GM19193 (cell line): ENCODE measurements at regions not wholly inside any gene's neighbourhood (a gene's known extent, or its start where the extent isn't known, plus 50 kb on each side); places are given as distances from the start of the nearest gene placed in this dataset.
A peak's percentile ranks its signal among the peaks of the same experiment; 100 is the strongest.

Experiments
- POLR2A ChIP-seq: IDR thresholded peaks from 4 replicates; pipeline ENCODE4 v1.6.1; 2011; ENCODE audit not compliant: insufficient read depth, insufficient read length; ENCODE audit errors: extremely low read depth

DNA sequence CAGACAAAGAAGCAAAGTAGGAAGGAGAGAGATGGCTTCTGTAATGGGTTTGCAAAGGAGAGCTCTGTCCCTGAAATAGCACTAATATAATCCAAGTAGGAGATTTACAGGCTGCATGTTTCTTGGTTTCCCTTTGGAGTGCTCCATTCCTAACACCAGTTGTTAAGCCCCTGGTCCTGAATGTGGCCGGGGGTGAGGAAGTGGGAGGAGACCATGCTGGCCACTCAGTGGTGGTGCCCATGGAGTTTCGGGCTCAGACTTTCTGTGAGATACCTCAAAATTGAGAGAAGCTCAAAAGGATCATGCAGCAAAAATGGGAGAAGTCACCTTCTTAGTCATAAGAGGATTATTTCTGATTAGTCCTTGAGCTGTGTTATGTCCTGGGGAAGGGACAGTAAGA, 88.5 kb downstream of the DAD1 start:
- TF ChIP-seq POLR2A, result no peak

DNA sequence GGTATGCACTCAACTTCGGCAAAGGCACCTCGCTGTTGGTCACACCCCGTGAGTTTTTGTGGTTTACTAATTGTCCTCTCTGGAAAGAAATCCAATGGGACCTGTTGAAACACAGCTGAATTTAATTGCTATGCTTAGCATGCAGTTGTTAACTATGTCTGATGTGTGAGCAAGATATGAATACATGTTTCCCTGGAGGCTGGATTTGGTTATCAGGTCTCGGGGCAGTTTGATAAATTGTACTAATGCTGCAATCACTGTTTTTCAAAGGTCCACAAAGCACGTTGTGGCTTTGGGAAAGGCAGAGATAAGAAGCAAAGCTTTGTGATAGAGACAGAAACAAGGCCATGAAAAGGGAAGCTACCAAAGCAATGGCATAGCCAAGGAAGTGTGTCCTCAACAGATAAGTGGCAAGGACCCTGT, 91.3 kb downstream of the DAD1 start:
- no peak for TF ChIP-seq POLR2A

DNA sequence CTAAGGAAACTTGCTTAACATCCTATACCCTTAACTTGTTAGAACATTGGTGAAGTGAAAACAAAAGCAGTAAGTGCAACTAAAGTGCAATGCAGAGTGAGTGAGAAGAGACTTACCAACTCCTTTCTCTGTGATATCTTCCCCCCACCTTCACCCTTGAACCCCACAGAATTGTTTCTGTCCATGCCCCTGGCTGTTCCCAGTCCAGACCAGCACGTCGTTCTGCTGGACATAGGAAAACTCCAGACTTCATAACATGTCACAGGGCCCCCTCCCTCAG, 91.9 kb downstream of the DAD1 start:
- TF ChIP-seq POLR2A, result no peak

DNA sequence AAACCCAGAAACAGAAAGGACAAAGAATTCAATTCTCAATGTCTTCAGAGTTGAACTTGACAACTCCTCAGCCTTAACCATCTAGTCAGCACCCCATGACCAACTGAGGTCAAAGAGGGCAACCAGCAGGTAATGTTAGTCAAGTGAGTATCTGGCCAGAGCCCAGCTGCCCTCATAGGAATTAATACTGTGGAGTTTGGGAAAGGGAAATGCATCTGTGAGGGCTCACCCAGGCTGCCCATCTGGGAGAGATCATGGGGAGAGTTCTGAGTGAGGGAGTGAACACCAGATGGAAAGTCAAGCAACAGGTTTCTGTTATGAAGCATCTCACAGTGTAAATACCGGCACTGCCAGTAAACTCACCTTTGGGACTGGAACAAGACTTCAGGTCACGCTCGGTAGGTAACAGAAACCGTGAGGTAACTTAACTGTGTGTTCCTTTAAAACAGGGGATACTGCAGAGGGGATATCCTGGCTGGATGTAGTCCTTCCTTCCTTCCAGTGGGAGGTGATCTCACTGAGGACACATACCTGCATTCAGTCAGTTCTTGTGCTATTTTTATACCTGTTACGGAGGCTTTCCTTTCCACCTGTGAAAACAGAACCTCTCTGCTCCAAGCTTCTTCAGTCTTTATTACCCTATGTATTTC, 94.4 kb downstream of the DAD1 start:
- no peak for TF ChIP-seq POLR2A

DNA sequence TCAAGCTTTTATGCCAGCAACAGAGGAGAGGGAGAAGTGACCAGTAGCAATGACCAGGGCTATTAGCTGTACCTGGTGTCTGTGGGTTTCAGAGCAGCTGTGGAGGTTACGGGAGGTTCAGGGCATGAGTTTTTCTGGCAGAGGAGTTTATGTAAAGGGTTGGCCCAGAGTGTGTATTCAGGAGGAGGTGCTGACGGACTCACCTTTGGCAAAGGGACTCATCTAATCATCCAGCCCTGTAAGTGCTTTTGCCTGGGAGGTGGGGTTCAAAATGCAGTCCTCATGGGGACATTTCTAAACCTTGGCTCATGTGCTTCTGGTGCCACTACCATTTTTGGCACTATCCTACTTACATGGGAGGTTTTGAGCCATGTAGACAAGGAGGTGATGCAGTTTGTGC, 95.3 kb downstream of the DAD1 start:
- TF ChIP-seq POLR2A, result no peak

DNA sequence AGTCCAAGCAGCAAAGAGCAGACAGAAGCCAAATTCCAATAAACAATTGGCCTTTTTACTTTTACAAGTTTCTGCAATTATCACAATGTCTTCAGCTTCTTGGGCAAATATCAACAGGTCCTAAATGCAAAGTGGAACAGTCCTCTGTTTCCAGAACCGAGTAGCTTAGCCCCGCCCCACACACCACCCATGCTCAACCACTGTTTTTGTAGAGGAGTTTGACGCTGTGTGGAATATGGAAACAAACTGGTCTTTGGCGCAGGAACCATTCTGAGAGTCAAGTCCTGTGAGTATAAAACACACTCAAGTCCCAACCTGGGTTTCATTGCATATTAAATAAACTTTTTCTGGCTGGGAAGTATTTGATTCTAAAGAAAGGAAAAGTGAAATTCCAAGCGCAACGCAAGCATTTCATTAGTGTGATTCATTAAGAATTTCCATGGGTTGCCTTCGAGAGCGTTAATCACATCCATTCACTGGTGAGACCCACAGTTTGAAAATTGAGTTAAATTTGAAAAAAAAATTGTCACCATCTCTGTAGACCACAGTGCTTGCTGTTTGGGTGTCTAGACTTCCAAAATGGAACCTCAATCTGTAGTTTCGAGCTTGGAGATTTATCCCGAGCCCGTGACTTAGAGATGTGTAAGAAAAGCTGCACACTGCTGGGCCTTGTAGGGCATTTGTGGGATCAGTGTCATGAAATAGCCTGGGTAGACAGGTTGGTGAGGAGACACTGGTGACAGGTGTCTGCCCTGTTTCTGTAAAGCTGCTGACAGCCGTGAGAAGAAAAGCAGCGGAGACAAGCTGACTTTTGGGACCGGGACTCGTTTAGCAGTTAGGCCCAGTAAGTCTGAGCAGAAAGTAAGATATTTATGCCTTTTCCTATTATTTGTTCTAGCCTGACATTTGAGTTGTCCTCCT, 96.1 kb downstream of the DAD1 start:
- no peak for TF ChIP-seq POLR2A

DNA sequence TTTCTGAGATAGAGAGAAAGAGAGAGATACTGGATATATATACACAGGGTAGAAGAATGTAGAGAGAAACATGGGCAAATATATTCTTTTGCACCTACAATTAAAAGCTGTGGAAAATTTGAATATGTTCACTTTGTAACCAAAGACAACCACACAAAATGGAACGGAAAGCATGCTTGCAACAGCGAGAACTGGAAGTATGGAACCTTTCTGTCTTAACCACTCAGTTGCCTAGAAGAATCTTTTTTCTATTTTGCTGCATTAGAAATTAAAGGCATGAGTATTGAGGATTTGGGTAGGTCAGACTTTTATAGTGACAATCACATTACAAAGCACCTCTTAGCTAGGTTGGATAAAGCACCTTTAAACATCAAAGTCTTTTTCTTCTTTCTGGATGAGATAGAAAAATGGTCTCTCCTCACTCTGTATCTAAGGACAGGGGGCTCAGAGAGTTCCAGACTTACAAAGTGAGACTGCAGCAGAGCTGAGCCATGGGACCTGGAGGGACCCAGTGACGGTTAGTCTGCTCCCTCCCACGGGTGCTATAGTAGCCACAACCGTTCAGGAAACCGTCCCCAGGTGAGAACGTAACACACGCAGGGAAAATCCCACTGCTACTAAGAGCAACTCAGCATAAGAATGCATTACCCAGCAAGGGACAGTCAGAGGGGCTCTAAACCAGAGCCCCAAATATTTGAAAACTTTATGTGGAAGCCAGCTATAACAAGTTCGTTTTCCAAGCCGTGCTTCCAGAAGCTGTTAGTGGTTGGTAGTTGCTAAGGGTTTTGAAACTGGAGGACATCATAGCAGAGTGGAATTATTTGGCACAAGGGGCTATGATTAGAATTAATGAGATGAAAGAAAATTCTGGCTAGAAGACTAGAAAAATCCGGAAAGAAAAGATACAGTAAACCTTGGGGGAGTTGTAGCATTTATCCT, 97.1 kb downstream of the DAD1 start:
- peak; percentile 58 for TF ChIP-seq POLR2A

DNA sequence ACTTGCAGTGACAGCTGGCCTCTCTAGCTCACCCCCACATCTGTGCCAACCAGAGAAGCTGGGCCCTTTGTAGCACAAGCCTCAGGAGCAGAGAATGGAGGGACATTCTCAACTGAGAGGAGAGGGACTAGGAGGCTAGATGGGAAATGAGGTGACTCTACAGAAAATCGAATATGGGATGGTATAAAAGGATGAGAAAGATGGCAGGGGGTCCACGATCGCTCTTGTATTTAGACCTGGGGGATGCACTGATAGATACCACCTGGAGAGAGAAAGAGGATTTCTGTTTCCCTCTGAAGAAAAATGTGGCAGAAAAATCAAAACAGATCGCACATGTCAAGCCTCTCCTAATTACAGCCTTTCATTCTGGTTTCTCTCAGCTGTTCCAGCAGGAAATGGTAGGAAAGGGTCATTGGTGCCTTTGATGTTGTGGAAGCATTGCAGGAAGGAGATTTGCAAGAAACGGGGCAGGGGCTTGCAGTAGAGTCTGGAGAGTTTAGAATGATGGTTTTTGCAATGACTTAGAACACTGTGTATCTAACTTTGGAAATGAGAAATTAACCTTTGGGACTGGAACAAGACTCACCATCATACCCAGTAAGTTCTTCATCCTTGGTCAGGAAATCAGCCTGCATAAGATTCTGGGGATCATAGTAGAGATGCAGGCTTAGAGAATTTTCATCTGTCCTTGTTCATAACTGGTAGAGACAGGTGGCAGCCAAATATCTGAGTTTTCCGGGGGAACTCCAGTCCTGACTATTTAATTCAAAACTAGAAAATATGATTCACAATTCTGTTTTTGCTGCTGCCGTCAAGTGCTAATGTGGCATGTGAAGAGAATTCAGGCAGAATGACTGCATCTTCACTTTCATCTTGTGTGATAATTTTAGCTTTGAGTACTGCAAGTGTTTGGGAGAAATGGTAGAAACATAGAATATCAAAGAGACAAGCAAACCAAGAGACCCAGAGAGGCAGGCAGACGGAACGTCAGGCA, 98.8 kb downstream of the DAD1 start:
- TF ChIP-seq POLR2A, result peak; percentile 44

DNA sequence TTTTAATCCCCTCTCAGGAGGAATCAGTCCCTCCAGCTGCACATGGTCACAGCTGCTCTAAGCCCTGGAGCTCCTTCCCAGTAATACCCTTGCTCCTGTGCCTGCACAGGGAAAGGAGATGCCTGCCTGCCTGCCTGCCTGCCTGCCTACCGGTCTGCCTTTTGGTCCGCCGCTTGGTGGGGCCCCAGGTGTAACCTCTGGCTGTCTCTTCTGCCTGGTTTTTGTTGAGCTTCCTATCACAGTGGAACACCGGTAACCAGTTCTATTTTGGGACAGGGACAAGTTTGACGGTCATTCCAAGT, 99.8 kb downstream of the DAD1 start:
- peak; percentile 42 for TF ChIP-seq POLR2A

DNA sequence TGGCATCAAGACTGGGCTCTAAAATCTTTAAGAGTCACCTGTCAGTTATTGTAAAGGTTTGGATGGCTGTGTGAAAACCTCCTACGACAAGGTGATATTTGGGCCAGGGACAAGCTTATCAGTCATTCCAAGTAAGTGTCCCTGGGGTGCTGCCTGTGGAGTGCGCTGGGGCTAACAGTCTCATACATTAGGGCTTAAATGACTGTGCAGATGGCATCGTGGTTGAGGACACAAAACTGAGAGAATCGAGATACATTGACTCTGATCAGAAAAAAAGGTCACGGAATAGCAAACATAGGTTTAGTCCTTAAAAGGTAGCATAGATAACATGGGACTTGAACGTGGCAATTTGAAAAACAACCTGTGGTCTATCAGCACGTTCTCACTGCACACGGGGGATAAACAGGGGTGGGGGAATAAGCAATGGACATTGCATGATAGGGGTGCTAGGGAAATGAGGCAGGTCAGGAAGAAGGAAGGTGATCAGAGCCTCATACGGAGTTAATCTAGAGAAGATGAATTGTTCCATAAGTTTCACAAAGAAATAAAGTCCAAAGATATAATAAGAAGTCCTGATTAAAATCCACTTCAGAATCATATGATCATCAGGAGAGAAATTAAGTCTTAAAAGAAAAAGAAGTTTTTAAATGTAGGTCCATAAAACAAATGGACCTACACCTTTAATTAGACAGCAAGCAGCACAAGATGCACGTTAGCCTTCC, 100.3 kb downstream of the DAD1 start:
- TF ChIP-seq POLR2A, result no peak

DNA sequence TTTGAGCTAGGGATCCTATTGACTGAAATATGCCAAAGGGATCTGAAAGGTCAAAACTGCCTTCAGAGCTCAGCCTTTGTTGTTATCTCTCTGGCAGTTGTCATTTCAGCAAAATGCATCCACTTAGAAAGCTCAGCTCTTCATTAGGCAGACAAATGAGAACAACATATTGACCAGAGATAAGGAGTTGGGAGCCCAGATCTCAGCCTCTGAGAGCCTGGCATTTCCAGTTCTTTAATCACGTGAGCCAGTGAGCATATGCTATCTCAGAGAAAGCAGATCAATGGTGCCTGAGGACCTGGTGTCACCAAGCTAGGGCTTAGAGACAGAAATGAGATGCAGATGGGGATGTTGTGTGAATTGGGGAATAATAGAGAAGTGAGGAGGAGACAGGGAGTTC, 101.1 kb downstream of the DAD1 start:
- TF ChIP-seq POLR2A, result no peak

DNA sequence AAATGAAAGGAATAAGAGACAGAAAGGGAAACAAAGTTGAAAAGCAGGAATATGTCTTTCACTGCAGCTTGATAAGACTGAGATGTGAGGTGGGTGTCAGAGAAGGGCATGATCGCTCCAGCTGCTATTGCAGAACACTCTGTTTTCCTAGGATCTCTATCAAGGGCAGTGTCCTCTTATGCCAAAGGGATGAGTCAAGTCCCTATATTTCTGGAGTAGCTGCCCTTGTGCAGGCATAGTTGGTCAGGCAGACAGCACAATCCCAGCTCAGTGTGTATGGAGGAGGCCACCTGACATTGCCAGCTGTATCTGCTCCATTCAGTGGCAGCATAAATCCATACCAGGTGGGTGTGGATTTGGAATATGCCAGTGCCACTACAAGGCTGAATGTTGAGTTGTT, 101.6 kb downstream of the DAD1 start:
- no peak for TF ChIP-seq POLR2A

DNA sequence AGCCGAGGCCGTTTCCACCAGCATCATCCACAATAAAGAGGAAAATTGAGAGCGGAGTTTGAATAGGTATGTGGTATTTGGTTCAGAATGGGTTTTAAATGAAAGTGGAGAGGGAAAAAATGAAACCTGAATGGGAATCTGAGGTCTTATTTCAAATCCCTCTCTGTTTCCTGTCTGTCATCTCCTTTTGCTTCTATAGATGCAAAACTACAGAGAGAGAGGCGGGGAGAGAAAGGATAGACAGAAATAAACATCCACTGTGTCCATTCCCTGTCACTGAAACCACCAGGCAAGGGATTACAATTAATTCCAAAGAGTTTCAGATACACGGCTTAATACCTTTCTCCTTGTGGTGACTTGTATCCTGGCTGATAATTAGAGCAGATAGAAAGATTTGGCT, 102.3 kb downstream of the DAD1 start:
- TF ChIP-seq POLR2A, result no peak

DNA sequence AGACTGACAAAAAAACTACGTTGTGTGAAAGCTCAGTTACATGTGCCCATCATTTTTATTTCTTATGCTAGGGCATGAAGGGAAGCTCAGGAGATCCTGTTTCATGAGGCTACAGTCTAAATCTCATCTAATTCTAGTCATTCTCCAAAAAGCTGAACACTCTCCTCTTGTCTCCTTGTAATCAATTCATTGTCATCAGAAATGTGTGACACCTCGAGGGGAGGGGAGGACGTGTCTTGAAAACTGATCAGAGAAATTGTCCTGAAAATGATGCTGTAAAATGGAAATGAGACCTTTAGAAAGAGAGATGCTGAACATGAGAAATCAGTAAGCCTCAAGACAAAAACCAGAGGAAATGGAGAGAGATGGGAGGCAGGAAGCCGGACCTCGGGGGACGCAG, 103.4 kb downstream of the DAD1 start:
- TF ChIP-seq POLR2A, result no peak
